SW480 (cell line): ENCODE measurements at regions not wholly inside any gene's neighbourhood (a gene's known extent, or its start where the extent isn't known, plus 50 kb on each side); places are given as distances from the start of the nearest gene placed in this dataset.
"Not testable (repeated sequence)": the region's sequence is repeated elsewhere in the genome, so short reads cannot be mapped to it uniquely, and the experiment has no call there.

Source experiments
- DNase-seq: peaks from one replicate; pipeline ENCODE4 v3.0.0-alpha.2; 2016; ENCODE audit warnings: low spot score

DNA sequence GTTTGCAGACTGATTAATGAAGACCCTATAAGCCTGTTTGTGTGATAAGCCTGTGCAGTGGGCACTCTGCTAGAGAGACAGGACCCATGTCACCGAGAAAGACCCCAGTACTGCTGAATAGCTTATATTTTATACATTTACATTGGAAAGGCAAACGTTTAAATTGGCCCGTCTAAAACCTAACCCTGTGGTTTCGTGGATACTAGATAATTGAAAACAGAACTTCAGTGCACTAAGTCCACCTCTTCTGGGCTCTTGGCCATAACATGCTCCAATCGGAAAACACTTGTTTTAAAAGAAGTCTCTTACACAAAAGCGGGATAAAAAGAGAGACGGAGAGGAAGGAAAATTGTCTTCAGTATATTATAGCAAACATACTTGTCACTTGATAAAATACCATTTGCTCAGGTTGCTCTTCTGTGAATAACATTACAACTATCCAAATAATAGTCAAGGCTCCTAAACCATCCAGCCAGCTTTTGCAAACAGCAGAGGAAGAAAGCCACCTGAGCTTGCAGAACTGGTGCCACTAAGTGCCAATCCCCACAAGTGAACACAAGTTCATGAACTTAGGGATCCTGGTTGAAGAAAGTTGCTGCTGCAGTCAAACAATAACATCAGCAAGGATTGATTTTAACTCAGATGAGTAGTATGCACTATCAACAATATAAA is 218.4 kb upstream of the FN1 start:
- DNase-seq = no peak

DNA sequence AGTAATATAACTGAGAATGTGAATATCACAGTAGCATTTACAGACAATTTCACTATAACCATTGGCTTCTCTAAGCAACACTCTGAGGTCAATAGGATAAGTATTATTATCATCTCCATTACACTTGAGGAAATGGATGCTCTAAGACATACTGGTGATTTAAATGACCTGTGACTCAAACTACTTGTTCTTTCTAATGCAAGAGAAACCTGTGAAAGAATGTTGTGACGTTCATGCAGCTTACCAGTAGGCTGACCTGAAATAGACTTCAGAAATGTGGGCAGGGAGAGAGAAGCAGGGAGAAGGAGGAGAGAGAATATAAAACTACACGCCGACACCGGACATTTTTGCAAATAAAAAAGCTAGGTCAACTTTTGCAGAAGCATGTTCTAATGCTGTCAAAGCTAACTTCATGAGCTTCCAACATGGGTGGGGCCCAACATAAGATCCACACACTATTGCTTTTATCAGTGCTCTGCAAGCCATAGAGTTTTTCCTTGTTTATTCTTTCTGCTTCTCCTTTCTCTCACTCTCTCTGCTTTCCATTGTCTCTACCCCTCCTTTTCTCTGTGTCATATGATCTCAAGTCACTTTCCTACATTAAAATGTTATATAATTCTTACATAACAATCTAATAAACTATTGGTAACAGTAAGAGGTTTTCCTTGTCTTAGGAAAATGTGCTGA is 217.6 kb upstream of the FN1 start:
- no peak for DNase-seq

DNA sequence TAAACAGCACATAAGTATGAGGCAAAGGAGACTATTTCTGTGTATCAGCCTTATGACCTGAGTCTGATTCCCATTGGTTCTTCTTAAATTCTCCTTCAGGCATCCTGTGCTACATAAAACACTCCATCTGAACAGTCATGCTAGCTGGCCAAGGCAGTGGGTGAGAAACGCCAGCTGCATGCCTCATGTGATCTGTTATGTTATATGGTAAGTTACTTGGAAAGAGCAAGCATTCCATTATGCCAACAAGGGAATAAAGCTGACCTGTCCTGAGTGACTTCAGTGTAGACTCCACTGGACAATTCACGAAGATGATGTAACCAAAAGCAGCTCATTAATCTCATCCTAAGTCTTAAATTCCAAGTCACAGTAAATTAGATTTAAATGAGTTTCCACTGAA is 216.5 kb upstream of the FN1 start:
- DNase-seq = no peak

DNA sequence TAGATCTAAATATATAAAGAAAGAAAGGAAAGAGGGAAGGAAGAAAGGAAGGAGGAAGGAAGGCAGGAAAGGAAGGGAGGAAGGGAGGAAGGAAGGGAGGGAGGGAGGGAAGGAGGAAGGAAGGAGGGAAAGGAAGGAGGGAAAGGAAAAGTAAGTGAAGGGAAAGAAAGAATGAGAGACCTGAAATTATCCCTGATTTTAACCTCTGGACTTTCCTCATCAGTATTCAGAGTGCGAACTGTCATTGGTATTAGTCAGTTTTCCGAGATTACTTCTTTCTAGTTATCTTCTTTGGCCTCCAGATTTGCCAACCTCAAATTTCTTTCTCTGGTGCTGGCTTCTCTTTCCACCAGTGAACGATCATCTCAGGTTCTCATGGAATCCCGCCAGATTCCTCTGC is 215.5 kb upstream of the FN1 start:
- DNase-seq = no peak

DNA sequence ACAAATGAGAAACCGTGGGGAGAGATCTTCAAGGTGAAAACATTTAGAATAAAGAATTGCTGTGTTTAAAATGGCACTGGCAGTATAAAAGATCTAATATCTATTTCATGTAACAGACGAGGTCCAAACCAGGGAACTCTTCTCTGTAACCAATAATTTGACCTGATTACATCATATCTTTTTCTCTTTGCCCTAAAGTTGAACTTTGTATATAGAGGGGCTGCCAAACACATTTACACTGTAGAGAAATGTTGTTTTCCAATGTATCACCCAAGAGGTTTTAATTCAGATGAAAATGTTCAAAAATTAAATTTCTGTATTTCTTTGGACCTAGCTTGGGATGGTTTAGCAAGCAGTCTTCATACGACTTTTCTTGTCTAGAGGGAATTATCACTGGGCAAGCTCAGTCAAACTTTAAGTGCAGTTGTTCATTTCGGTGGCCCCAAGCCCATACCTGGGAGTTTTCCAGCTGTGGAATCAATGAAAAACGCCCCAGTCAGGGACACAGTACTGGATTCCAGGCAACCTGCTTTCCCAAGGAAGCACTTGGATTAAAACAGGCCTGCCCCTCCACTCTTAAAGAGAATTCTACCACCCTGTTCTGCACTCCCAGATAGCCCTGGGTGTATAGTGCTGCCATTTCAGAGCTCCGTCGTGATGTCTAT is 208.5 kb upstream of the FN1 start:
- DNase-seq = no peak

DNA sequence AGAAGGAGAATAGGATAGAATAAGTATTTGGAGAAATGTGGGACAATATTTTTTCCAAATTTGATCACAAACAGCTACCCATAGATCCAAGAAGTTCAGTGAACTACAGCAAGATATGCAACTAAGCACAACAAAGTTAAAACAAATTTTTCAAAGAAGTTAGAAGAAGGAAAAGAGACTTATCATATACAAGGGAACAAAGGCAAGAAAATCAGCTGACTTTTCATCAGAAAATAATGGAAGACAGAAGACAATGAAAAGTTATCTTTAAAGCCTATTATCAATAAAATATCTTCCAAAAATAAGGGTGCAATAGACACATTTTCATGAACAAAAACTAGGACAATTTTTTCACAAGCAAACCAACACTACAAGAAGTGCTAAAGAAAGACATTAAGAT is 202.8 kb upstream of the FN1 start:
- no peak for DNase-seq

DNA sequence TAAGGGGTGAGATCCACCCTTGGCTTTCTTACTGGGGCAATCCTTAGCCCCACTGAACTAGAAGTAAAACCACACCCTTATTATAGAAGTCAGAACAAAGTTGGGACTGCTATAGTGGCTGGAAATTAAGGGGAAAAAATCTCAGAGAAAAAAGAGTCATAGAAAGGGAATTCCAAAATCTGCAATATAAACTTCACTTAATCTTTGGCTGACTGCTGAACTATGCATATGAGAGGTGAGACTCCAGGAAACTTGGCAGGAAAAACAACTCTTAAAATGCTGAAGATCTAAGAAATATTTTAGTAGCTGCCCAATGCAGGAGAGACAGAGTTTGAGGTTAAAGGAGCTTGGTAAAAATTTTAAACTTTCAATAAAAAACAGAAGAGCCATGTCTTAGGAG is 201.8 kb upstream of the FN1 start:
- DNase-seq = no peak

DNA sequence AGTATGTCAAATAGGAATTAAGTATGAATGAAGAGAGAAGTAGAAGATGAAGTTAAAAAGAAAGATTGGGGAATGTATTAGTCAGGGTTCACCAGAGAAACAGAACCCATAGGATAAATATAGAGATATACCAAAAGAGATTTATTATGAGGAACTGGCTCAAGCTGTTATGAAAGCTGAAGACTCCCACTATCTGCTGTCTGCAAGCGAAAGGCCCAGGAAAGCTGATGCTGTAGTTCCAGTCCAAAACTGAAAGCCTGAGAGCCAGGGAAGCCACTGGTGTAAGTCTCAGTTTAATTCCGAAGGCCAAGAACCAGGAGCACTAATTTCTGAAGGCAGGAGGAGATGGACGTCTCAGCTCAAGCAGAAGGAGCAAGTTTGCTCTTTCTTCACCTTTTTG is 200.9 kb upstream of the FN1 start:
- no peak for DNase-seq

DNA sequence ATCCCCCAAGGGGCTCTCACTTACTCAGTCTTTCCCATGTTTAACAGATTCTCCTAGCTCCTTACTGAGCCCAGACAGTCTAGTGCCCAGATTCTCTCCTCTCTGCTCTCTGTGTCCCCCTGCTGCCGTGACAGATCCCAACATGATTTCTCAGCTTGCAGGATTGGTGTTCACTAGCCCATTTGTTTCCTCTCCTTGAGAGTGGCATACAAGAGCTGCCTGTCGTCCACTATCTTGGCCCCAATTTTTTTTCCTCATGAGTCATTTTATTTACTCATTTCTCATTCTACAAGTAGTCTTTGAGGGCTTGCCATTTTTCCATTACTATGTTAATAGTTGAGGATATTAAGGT is 199.9 kb upstream of the FN1 start:
- no peak for DNase-seq

DNA sequence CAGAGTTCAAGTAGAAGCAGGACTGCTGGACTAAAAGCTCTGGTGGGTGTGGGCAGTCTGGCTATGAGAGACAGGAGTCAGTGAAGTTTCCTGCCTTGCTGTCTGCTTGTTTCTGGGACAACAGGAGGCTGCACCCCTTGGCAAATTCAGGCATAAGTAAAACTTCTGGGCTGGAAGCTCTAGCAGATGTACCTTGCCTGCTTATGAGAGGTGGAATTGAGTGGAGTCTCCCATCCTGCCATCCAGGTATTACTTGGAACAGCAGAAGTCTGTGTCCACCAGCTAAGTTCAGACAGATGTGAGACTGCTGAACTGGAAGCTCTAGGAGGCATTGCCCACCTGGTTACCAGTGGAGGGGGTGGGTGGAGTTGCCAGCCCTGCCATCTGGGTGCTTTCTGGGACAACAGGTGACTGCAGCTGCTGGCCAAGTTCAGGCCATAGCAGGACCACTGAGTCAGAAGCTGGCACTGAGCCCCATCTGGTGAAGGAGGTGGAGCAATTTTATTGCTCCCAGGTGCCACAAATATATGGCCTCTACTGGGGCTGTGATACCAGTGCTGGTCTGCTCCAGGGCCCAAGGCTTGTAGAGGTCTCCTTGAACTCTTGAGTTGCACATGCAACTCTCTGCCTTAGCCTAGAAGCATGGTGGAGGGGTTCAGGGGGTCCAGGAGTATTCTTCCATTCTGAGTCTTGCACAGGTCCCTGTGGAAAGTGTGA is 199.4 kb upstream of the FN1 start:
- DNase-seq = no peak

DNA sequence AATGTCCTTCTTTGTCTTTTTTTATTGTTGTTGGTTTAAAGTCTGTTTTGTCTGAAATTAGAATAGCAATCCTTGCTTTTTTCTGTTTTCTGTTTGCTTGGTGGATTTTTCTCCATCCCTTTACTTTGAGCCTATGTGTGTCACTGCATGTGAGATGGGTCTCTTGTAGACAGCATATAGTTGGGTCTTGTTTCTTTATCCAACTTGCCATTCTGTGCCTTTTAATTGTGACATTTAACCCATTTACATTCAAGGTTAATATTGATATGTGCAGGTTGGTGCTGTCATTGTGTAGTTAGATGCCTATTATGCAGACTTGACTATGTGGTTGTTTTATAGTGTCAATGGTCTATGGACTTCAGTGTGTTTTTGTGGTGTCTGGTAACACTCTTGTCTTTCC is 197.5 kb upstream of the FN1 start:
- no peak for DNase-seq

DNA sequence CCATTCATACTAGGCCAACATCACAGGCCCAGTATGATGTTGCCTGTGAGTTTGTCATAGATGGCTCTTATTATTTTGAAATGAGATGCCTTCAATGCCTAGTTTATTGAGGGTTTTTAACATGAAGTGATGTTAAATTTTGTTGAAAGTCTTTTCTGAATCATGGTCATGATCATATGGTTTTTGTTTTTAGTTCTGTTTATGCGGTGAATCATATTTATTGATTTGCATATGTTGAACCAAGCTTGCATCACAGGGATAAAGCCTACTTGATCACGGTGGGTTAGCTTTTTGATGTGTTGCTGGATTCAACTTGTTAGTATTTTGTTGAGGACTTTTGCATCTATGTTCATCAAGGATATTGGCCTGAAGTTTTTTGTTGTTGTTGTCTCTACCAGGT is 195.8 kb upstream of the FN1 start:
- DNase-seq = no peak

DNA sequence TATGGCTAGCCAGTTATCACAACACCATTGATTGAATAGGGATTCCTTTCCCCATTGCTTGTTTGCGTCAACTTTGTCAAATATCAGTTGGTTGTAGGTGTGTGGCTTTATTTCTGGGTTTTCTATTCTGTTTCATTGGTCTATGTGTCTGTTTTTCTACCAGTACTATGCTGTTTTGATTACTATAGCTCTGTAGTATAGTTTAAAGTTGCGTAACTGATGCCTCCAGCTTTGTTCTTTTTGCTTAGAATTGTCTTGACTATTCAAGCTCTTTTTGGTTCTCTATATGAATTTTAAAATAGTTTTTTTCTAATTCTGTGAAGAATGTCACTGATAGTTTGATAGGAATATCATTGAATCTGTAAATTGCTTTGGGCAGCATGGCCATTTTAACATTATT is 194.9 kb upstream of the FN1 start:
- DNase-seq = not testable (repeated sequence)

DNA sequence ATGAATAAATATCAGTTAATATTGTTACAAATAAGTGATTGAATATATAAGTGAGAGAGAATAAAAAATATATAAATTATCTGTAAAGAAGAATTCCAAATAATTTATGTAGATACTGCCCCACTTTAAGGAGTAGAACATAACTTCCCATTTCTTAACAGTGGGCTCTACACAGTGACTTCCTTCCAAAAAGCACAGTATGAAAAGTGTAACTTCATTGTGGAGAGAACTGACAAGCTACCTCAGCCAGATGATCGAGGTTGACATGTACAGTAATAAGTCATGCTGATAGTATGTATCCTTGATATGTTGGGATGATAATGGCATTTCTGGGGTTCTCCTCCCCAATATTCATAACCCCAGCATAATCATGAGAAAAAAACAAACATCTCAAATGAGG is 191.9 kb upstream of the FN1 start:
- DNase-seq = no peak

DNA sequence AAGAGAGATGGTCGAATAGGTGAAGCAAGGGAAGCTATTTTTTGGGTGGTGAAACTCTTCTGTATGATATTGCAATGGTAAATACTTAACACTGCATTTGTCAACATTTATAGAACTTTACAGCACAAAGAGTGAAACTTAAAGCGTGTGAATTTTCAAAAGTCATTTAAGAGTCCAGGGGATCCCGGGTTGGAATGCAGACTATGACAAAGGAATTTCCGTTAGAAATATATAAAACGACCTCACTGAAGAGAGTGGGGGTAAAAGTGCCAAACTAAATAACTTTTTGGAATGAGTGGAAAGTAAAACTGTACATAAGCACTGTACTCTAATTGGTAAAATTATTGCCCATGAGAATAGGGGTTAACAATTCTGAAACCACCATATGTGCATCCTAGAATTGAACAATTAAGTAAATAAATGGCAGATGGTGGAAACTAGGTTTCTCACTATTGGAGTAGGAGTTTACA is 191.0 kb upstream of the FN1 start:
- no peak for DNase-seq

DNA sequence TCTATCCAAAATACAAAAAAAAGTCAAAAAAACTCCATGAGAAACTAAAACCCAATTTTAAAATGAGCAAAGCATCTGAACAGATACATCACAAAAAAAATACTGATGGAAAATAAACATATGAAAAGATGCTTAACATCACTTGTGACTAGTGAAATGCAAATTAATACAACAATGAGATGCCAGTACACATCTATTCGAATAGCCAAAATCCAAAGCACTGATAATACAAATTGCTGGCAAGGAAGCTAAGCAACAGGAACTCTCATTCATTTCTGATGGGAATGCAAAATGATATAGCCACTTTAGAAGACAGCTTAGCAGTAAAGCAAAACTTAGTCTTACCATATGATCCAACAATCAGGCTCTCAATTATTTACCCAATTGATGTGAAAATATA is 190.2 kb upstream of the FN1 start:
- no peak for DNase-seq

DNA sequence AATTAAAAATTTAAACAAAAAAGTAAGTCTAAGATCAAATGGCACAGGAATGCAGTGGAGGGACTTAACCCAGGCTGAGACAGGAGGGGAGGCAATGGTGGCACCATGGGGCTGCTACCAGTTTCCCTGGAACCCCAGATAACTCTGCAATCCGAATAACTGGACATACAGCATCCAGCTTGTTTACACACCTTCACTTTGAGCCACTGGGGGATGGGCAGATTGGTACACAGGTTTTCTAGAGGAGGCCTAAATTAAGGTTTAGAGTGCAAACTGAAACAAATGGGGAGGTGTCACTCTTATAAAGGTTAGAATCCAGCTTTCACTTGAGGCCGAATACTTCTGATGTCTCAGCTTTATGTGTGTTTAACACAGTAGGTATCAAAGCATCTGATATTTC is 189.3 kb upstream of the FN1 start:
- DNase-seq = no peak

DNA sequence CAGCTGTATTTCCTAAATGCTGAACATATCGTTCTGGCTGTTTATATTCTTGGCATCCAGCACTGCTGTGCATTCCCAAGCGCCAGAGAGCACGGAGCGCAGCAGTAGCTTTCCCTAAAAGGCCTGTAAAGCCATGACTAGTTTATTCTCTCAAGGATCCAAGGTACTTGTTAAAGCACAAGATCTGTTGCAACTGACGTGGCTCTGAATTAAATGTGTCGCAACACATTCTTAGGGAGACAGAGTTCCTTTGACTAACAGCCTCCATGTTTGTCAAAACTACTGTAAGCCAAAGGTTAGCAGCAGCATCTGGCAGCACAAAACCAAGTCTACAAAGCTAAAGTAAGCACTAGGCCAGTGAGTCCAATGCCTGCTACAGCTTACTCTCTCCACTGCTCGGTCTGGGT is 188.6 kb upstream of the FN1 start:
- DNase-seq = no peak

DNA sequence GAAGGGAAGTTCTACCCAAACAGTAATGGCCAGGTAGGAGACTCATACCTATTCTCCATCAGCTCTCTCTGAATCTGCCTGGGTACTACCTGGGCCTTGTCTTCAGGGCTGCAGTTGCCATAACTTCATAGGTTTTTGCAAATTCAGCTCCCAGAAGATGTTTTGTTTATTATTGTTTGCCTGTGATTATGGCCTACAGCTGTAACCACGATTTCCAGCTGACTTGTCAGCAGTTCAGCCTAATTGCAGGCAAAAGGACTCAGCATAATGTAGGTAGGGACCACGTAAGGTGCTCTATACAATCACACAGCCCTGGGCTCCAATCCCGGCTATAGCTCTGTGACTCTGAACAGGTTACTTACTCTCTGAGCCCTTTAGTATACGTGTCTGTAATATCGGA is 187.0 kb upstream of the FN1 start:
- no peak for DNase-seq

DNA sequence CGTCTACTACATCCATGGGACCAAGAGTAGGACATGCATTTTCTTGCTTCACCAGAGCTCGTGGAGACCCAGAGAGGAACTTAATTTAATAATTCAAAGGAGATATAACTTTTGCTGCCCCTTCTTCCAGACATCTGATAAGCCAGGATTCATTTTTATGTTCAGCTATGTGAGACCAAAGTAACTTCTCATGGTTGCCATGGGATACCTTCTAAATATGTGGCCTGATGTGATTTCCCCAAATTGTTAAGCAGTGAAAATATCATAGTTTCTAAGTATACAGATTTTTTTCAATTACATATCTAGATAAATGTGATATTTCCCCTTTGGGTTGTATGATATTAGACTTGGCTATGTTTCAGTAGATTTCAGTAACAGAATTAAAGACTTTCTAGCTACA is 185.5 kb upstream of the FN1 start:
- no peak for DNase-seq

DNA sequence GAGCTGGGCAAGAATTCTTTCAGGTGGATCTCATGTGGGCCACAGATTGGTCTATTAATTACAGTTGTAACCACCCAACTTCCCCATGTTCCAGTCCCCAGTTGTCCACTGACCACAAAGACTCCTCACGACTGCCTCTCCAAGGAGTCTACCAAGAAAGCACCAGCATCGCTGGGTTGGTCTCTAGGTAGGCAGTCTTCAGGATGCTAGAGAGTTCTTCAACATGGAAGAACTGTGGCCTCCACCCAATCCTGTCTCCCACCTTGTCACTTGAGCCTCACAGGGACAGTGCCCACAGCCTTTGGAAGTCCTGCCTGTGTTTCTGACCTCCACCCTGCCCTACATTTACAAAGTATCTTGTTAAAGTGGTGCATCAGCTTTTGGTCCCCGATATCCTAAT is 184.7 kb upstream of the FN1 start:
- no peak for DNase-seq

DNA sequence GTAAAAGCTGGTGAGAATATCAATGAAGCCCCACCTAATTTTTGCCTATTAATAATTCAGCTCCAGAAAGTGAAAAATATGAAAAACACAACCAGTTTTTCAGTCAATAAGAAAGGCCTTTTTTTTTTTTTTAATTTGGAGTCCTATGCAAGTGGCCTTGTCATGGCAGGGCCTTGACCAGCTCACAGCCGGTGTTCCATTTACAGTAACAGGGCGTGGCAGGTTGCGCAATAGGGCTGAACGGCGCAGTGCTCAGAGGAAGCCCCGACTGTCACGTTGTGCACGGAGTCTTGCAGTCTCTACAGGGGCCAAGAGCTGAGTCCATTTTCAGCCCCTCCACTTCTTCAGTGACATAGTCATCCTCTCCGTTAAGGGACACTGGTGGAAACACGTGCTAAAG is 184.1 kb upstream of the FN1 start:
- DNase-seq = peak; percentile 59
